Keratinocyte (primary cell): ENCODE measurements at regions not wholly inside any gene's neighbourhood (a gene's known extent, or its start where the extent isn't known, plus 50 kb on each side); places are given as distances from the start of the nearest gene placed in this dataset.
A peak's percentile ranks its signal among the peaks of the same experiment; 100 is the strongest.
"Not testable (repeated sequence)": the region's sequence is repeated elsewhere in the genome, so short reads cannot be mapped to it uniquely, and the experiment has no call there.

ENCODE experiments used
- DNase-seq: peaks from one replicate; pipeline ENCODE4 v3.0.0-alpha.2; 2011; ENCODE audit warnings: low read depth, missing footprints, low spot score
- FAIRE-seq: peaks from 2 replicates; lab custom pipeline; 2011; peaks lifted over from hg19 to GRCh38; lab: Jason Lieb, UNC
- H2AFZ ChIP-seq: 2 replicates; pipeline ENCODE4 v1.6.0; 2012; ENCODE audit warnings: low read length, control low read depth, inconsistent platforms; ENCODE audit not compliant: control insufficient read depth
- H3K27ac ChIP-seq: 2 replicates; pipeline ENCODE4 v1.5.1; 2011; ENCODE audit warnings: low read length; ENCODE audit not compliant: control insufficient read depth, insufficient read depth
- H3K27me3 ChIP-seq: 3 replicates; pipeline ENCODE4 v1.6.0; 2011; ENCODE audit warnings: low read length; ENCODE audit not compliant: control insufficient read depth, insufficient read depth; ENCODE audit errors: extremely low read depth
- H3K36me3 ChIP-seq, 2 experiments: 2 replicates in 1 of 2; 3 replicates in 1 of 2; pipeline ENCODE4 v1.5.1; 2011; ENCODE audit warnings: low read length in 2 of 2, mild to moderate bottlenecking in 1 of 2; ENCODE audit not compliant: control insufficient read depth in 2 of 2, insufficient read depth in 2 of 2; ENCODE audit errors: extremely low read depth in 1 of 2
- H3K4me1 ChIP-seq: 3 replicates; pipeline ENCODE4 v1.5.1; 2011; ENCODE audit warnings: low read length; ENCODE audit not compliant: control insufficient read depth, insufficient read depth; ENCODE audit errors: extremely low read depth
- H3K4me2 ChIP-seq: 3 replicates; pipeline ENCODE4 v1.6.0; 2011; ENCODE audit warnings: low read depth, low read length; ENCODE audit not compliant: control insufficient read depth, insufficient read depth; ENCODE audit errors: extremely low read depth
- H3K4me3 ChIP-seq, 3 experiments: fragments of 200-600 bp in 1 of 3; sonication (generic) in 1 of 3; 2 replicates in 2 of 3; 3 replicates in 1 of 3; pipeline ENCODE4 v1.5.1; 2011 to 2016; ENCODE audit warnings: low read length in 3 of 3, mild to moderate bottlenecking in 3 of 3, control low read depth in 2 of 3, inconsistent platforms in 1 of 3, low read depth in 1 of 3, mixed read lengths in 1 of 3, mixed run types in 1 of 3, moderate library complexity in 1 of 3; ENCODE audit not compliant: control insufficient read depth in 2 of 3, insufficient read depth in 2 of 3; ENCODE audit errors: extremely low read depth in 1 of 3
- H3K79me2 ChIP-seq: 2 replicates; pipeline ENCODE4 v1.6.0; 2012; ENCODE audit warnings: low read length; ENCODE audit not compliant: control insufficient read depth, insufficient read depth
- H3K9ac ChIP-seq: 3 replicates; pipeline ENCODE4 v1.6.0; 2011; ENCODE audit warnings: low read length; ENCODE audit not compliant: control insufficient read depth, insufficient read depth; ENCODE audit errors: extremely low read depth
- H3K9me1 ChIP-seq: 3 replicates; pipeline ENCODE4 v1.6.0; 2011; ENCODE audit warnings: low read length; ENCODE audit not compliant: control insufficient read depth, insufficient read depth; ENCODE audit errors: extremely low read depth
- H3K9me3 ChIP-seq: 2 replicates; pipeline ENCODE4 v1.5.1; 2012; ENCODE audit warnings: low read depth, low read length; ENCODE audit not compliant: control insufficient read depth
- H4K20me1 ChIP-seq: 3 replicates; pipeline ENCODE4 v1.6.0; 2011; ENCODE audit warnings: low read length; ENCODE audit not compliant: control insufficient read depth, insufficient read depth; ENCODE audit errors: extremely low read depth
- EZH2 ChIP-seq: IDR thresholded peaks from one replicate; pipeline ENCODE4 v1.6.1; 2012; ENCODE audit warnings: inconsistent platforms, mild to moderate bottlenecking, low read length, moderate library complexity
- dilution Hi-C: fragments of 300-500 bp; cut with MboI; formaldehyde crosslinking; loops from one replicate; pipeline ENCODE4 v1.7.0; 2020; ENCODE audit warnings: low sequenced_read_pairs; ENCODE audit not compliant: extremely low pct_ligation_motif_present
- TF ChIP-seq, protein P1 (sequence below), 3 experiments: IDR thresholded peaks in 1 of 3; conservative IDR thresholded peaks in 1 of 3; optimal IDR thresholded peaks in 1 of 3; 2 replicates in 2 of 3; 3 replicates in 1 of 3; pipeline versions ENCODE3 to v1.5.1; 2011; ENCODE audit warnings: low read length in 3 of 3, mild to moderate bottlenecking in 3 of 3, moderate library complexity in 2 of 3, control low read depth in 1 of 3, inconsistent platforms in 1 of 3; ENCODE audit not compliant: insufficient read depth in 2 of 3; ENCODE audit errors: extremely low read depth in 1 of 3

DNA sequence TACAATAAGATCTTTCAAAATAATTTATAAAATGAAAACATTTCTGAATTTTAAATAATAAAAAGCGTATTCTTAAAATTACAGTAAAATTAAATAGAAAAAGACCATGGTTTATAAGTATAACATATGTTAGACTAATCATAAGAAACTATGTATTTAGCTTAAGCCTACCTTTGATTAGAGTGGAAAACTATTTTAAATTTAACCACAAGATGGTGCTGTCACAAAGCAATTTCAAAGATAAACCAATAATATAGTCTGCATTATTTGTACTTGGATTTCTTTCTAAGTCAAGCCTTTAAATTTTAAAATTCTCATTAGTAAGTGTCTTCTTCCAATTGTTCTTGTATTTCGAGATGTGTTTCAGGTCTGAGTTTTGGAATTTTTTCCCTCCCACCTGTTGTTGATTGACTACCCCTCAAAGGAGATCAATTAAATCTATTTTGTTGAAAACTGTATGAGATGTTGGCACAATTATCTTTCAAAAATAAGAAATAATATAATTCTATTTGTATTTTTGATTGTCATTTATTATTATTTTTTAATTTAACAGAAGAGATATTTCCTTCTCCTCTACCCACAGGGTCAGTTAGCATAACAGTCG, 459.8 kb downstream of the KCNT2 start:
- FAIRE-seq: no peak

DNA sequence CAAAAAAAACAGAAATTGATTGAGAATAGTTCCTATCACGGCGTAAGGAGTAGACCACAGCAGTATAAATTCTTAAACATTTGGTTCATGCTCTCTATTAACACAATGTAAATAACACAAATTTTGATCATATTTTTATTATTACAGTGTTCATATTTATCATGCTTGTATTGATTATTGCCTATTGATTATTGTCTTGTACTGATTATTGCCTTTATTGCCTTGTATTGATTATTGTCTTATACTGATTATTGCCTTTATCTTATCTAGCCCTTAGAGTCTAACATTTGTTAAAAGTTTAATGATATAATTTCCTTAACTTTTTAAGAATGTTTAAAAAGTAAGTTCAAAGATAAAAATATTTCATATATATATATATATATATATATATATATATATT, 460.7 kb downstream of the KCNT2 start:
- no peak overlapping the region for H3K27ac ChIP-seq
- H3K4me2 ChIP-seq: no peak overlapping the region
- H4K20me1 ChIP-seq: no peaks in the 10 kb centered on the region
- dilution Hi-C loops: no loop called here
- H3K36me3 ChIP-seq: no peaks in the 10 kb centered on the region
- no peaks in the 10 kb centered on the region for H3K27me3 ChIP-seq
- FAIRE-seq: no peak
- no peaks in the 10 kb centered on the region for H3K79me2 ChIP-seq
- TF ChIP-seq EZH2: no peak
- TF ChIP-seq, protein P1, sequence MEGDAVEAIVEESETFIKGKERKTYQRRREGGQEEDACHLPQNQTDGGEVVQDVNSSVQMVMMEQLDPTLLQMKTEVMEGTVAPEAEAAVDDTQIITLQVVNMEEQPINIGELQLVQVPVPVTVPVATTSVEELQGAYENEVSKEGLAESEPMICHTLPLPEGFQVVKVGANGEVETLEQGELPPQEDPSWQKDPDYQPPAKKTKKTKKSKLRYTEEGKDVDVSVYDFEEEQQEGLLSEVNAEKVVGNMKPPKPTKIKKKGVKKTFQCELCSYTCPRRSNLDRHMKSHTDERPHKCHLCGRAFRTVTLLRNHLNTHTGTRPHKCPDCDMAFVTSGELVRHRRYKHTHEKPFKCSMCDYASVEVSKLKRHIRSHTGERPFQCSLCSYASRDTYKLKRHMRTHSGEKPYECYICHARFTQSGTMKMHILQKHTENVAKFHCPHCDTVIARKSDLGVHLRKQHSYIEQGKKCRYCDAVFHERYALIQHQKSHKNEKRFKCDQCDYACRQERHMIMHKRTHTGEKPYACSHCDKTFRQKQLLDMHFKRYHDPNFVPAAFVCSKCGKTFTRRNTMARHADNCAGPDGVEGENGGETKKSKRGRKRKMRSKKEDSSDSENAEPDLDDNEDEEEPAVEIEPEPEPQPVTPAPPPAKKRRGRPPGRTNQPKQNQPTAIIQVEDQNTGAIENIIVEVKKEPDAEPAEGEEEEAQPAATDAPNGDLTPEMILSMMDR (optimal IDR thresholded peaks at IDR 0.05 in 1 of 3, IDR thresholded peaks at IDR 0.05 in 1 of 3, conservative IDR thresholded peaks at IDR 0.05 in 1 of 3; ENCODE audit: extremely low read depth in 1 of 3, insufficient read depth in 2 of 3, low read length in 3 of 3): no peak
- no peaks in the 10 kb centered on the region for H3K9me1 ChIP-seq
- H3K9ac ChIP-seq: no peak overlapping the region
- no peak overlapping the region for H3K4me3 ChIP-seq
- no peaks in the 10 kb centered on the region for H3K4me1 ChIP-seq
- peak overlapping the region; percentile 91 for H2AFZ ChIP-seq
- no peaks in the 10 kb centered on the region for H3K9me3 ChIP-seq
- DNase-seq: no peak

More for the DNA sequence above, 459.8 kb downstream of the KCNT2 start:
- Histone ChIP-seq H3K79me2 (no peaks in the 10 kb centered on the region), H3K4me2 (no peak overlapping the region), H3K9ac (no peak overlapping the region), H2AFZ (no peak overlapping the region), H3K36me3 (no peaks in the 10 kb centered on the region), H3K9me3 (no peaks in the 10 kb centered on the region), H3K27me3 (no peaks in the 10 kb centered on the region), H3K4me1 (no peaks in the 10 kb centered on the region), H4K20me1 (no peaks in the 10 kb centered on the region), H3K27ac (no peak overlapping the region), H3K9me1 (no peaks in the 10 kb centered on the region), H3K4me3 (no peak overlapping the region)
- dilution Hi-C loops: no loop called here
- DNase-seq: no peak
- TF ChIP-seq, protein P1 (optimal IDR thresholded peaks at IDR 0.05 in 1 of 3, IDR thresholded peaks at IDR 0.05 in 1 of 3, conservative IDR thresholded peaks at IDR 0.05 in 1 of 3; ENCODE audit: extremely low read depth in 1 of 3, insufficient read depth in 2 of 3, low read length in 3 of 3): peak in 2 of 3 experiments; percentile 13 to 23
- TF ChIP-seq EZH2: no peak

DNA sequence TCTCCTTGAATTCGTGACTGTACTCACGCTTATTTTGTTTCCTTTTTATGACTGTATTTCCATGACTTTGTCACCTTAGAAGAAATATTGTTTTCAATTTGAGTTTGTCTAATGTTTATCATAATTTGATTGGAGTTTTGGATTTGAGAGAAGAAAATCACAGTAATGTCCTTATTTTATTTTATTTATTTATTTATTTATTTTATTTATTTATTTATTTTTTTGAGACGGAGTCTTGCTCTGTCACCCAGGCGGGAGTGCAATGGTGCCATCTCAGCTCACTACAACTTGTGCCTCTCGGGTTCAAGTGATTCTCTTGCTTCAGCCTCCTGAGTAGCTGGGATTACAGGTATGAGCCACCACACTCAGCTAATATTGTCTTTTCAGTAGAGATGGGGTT, 463.1 kb downstream of the KCNT2 start:
- DNase-seq, H3K27me3 ChIP-seq, H3K79me2 ChIP-seq, H3K9ac ChIP-seq, FAIRE-seq, H3K27ac ChIP-seq, H3K4me3 ChIP-seq, H3K4me1 ChIP-seq, H3K36me3 ChIP-seq, H3K9me3 ChIP-seq, H3K4me2 ChIP-seq, H3K9me1 ChIP-seq, H2AFZ ChIP-seq, H4K20me1 ChIP-seq, dilution Hi-C loops: not testable (repeated sequence)
